SU-DHL-6 (cell line): ENCODE measurements at regions not wholly inside any gene's neighbourhood (a gene's known extent, or its start where the extent isn't known, plus 50 kb on each side); places are given as distances from the start of the nearest gene placed in this dataset.

ENCODE experiments used
- EZH2phosphoT487 ChIP-seq: fragments of 200-600 bp; sonication (generic), shearing (Covaris generic); conservative IDR thresholded peaks from 2 replicates; pipeline ENCODE4 v1.6.1; 2018; ENCODE audit warnings: mild to moderate bottlenecking, antibody characterized with exemption, low read length, moderate library complexity, mixed read lengths
- TF ChIP-seq, protein P1 (sequence below): fragments of 200-600 bp; sonication (generic); IDR thresholded peaks from one replicate; pipeline ENCODE4 v1.5.1; 2017; ENCODE audit warnings: antibody characterized with exemption, mild to moderate bottlenecking, low read length, moderate library complexity; ENCODE audit not compliant: insufficient read depth, poor library complexity, severe bottlenecking

DNA sequence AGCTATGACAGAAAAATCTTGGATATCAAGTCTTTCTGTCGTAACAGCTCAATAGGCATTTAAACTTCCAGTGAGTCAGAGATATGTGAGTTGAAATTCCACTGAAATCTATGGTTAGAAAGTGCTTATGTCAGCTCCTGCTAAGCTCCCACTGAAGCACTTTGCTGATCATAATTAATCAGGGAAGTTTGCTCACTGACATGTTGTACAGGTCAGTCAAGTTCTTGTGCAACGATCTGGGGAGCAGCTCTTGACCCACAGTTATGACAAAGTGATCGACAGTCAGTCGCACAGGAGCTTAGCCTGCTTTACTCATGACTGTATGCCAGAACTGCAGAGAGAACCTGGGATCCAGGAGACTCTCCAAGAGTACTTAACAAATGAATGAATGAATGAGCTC is 453.5 kb downstream of the SOX2 start:
- TF ChIP-seq, protein P1, sequence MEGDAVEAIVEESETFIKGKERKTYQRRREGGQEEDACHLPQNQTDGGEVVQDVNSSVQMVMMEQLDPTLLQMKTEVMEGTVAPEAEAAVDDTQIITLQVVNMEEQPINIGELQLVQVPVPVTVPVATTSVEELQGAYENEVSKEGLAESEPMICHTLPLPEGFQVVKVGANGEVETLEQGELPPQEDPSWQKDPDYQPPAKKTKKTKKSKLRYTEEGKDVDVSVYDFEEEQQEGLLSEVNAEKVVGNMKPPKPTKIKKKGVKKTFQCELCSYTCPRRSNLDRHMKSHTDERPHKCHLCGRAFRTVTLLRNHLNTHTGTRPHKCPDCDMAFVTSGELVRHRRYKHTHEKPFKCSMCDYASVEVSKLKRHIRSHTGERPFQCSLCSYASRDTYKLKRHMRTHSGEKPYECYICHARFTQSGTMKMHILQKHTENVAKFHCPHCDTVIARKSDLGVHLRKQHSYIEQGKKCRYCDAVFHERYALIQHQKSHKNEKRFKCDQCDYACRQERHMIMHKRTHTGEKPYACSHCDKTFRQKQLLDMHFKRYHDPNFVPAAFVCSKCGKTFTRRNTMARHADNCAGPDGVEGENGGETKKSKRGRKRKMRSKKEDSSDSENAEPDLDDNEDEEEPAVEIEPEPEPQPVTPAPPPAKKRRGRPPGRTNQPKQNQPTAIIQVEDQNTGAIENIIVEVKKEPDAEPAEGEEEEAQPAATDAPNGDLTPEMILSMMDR = no peak
- TF ChIP-seq EZH2phosphoT487 = no peak
